ENCODE measurements at regions not wholly inside any gene's neighbourhood (a gene's known extent, or its start where the extent isn't known, plus 50 kb on each side); places are given as distances from the start of the nearest gene placed in this dataset.

GRCh38 chr1:112247036-112247597, 148.9 kb upstream of the CTTNBP2NL start:
- Histone ChIP-seq H3K9me3 (ENCODE audit: insufficient read depth, low read length) (no peaks in the 10 kb centered on the region), H2AFZ (ENCODE audit: low read depth, low read length, severe bottlenecking) (no peak overlapping the region), H3K36me3 (ENCODE audit: low read length) (no peaks in the 10 kb centered on the region), H3K9me2 (replicated peaks; ENCODE audit: insufficient read depth, low read length) (no peaks in the 10 kb centered on the region), H3K79me2 (ENCODE audit: insufficient read depth, low read length) (no peaks in the 10 kb centered on the region), H3K4me2 (ENCODE audit: low read depth, low read length, poor library complexity, severe bottlenecking) (no peak overlapping the region), H3K4me3 (ENCODE audit: insufficient read depth, low read length, poor library complexity, severe bottlenecking) (no peak overlapping the region), H3F3A (ENCODE audit: insufficient read depth) (no peaks in the 10 kb centered on the region), H4K20me1 (ENCODE audit: low read depth, low read length) (no peaks in the 10 kb centered on the region), H3K27me3 (ENCODE audit: low read length) (no peaks in the 10 kb centered on the region), H3K27ac (ENCODE audit: low read depth, low read length) (no peak overlapping the region), H3K9ac (ENCODE audit: low read length) (no peak overlapping the region)
- TF ChIP-seq EZH2phosphoT487 (conservative IDR thresholded peaks at IDR 0.05; ENCODE audit: low read length): no peak
- TF ChIP-seq CTCF (IDR thresholded peaks at IDR 0.05; ENCODE audit: insufficient read depth, low read length, poor library complexity, severe bottlenecking): no peak

GRCh38 chr1:112247961-112248360, 148.1 kb upstream of the CTTNBP2NL start:
- Histone ChIP-seq H3K9me3 (ENCODE audit: insufficient read depth, low read length) (no peaks in the 10 kb centered on the region), H3K9ac (ENCODE audit: low read length) (no peak overlapping the region), H3K27me3 (ENCODE audit: low read length) (no peaks in the 10 kb centered on the region), H3K4me2 (ENCODE audit: low read depth, low read length, poor library complexity, severe bottlenecking) (no peak overlapping the region), H3F3A (ENCODE audit: insufficient read depth) (no peaks in the 10 kb centered on the region), H2AFZ (ENCODE audit: low read depth, low read length, severe bottlenecking) (no peak overlapping the region), H4K20me1 (ENCODE audit: low read depth, low read length) (no peaks in the 10 kb centered on the region), H3K36me3 (ENCODE audit: low read length) (no peaks in the 10 kb centered on the region), H3K9me2 (replicated peaks; ENCODE audit: insufficient read depth, low read length) (no peaks in the 10 kb centered on the region), H3K4me3 (ENCODE audit: insufficient read depth, low read length, poor library complexity, severe bottlenecking) (no peak overlapping the region), H3K79me2 (ENCODE audit: insufficient read depth, low read length) (no peaks in the 10 kb centered on the region), H3K27ac (ENCODE audit: low read depth, low read length) (no peak overlapping the region)
- TF ChIP-seq CTCF (IDR thresholded peaks at IDR 0.05; ENCODE audit: insufficient read depth, low read length, poor library complexity, severe bottlenecking) (no peak), EZH2phosphoT487 (conservative IDR thresholded peaks at IDR 0.05; ENCODE audit: low read length) (no peak)

GRCh38 chr1:112250892-112251291, 145.1 kb upstream of the CTTNBP2NL start:
- Histone ChIP-seq H3K27ac (ENCODE audit: low read depth, low read length) (no peak overlapping the region), H3K9me3 (ENCODE audit: insufficient read depth, low read length) (no peaks in the 10 kb centered on the region), H3K79me2 (ENCODE audit: insufficient read depth, low read length) (no peaks in the 10 kb centered on the region), H3K4me2 (ENCODE audit: low read depth, low read length, poor library complexity, severe bottlenecking) (no peak overlapping the region), H3F3A (ENCODE audit: insufficient read depth) (no peaks in the 10 kb centered on the region), H3K9me2 (replicated peaks; ENCODE audit: insufficient read depth, low read length) (no peaks in the 10 kb centered on the region), H4K20me1 (ENCODE audit: low read depth, low read length) (no peaks in the 10 kb centered on the region), H3K27me3 (ENCODE audit: low read length) (no peaks in the 10 kb centered on the region), H2AFZ (ENCODE audit: low read depth, low read length, severe bottlenecking) (no peak overlapping the region), H3K9ac (ENCODE audit: low read length) (no peak overlapping the region), H3K4me3 (ENCODE audit: insufficient read depth, low read length, poor library complexity, severe bottlenecking) (no peak overlapping the region), H3K36me3 (ENCODE audit: low read length) (no peaks in the 10 kb centered on the region)
- no peak for TF ChIP-seq CTCF (IDR thresholded peaks at IDR 0.05; ENCODE audit: insufficient read depth, low read length, poor library complexity, severe bottlenecking)
- no peak for TF ChIP-seq EZH2phosphoT487 (conservative IDR thresholded peaks at IDR 0.05; ENCODE audit: low read length)
